ENCODE measurements at regions not wholly inside any gene's neighbourhood (a gene's known extent, or its start where the extent isn't known, plus 50 kb on each side); places are given as distances from the start of the nearest gene placed in this dataset.

GRCh38 chr9:95640336-95640735 lies 123.6 kb upstream of the PTCH1 start:
- ATAC-seq (no peak), DNase-seq (no peak)
- Histone ChIP-seq H3K9me3 (no peaks in the 10 kb centered on the region), H3K27me3 (no peaks in the 10 kb centered on the region), H3K4me1 (no peaks in the 10 kb centered on the region), H3K4me3 (no peak overlapping the region), H3K36me3 (no peaks in the 10 kb centered on the region), H3K27ac (no peak overlapping the region)
- intact Hi-C loops (cut with DNase I): no loop called here
- no peak for TF ChIP-seq CTCF (IDR thresholded peaks at IDR 0.05)

GRCh38 chr9:95635986-95636671 lies 119.4 kb upstream of the PTCH1 start:
- H3K27me3 ChIP-seq: no peaks in the 10 kb centered on the region
- no peaks in the 10 kb centered on the region for H3K4me1 ChIP-seq
- ATAC-seq: no peak
- intact Hi-C loops (cut with DNase I): no loop called here
- H3K36me3 ChIP-seq: no peaks in the 10 kb centered on the region
- no peak overlapping the region for H3K27ac ChIP-seq
- H3K4me3 ChIP-seq: no peak overlapping the region
- H3K9me3 ChIP-seq: no peaks in the 10 kb centered on the region
- DNase-seq: no peak
- no peak for TF ChIP-seq CTCF (IDR thresholded peaks at IDR 0.05)

GRCh38 chr9:95634536-95634935 lies 117.8 kb upstream of the PTCH1 start:
- ATAC-seq: no peak

GRCh38 chr9:95634114-95634513 lies 117.3 kb upstream of the PTCH1 start:
- no peaks in the 10 kb centered on the region for H3K36me3 ChIP-seq
- H3K27ac ChIP-seq: no peak overlapping the region
- DNase-seq (no peak), ATAC-seq (no peak)
- no peak overlapping the region for H3K4me3 ChIP-seq
- no peaks in the 10 kb centered on the region for H3K27me3 ChIP-seq
- intact Hi-C loops (cut with DNase I): no loop called here
- H3K9me3 ChIP-seq: no peaks in the 10 kb centered on the region
- no peak for TF ChIP-seq CTCF (IDR thresholded peaks at IDR 0.05)
- no peaks in the 10 kb centered on the region for H3K4me1 ChIP-seq

More at GRCh38 chr9:95634536-95634935, 117.8 kb upstream of the PTCH1 start:
- no peak for DNase-seq
- H3K4me3 ChIP-seq: no peak overlapping the region
- H3K36me3 ChIP-seq: no peaks in the 10 kb centered on the region
- H3K27ac ChIP-seq: no peak overlapping the region
- no peak for TF ChIP-seq CTCF (IDR thresholded peaks at IDR 0.05)
- H3K4me1 ChIP-seq: no peaks in the 10 kb centered on the region
- intact Hi-C loops (cut with DNase I): no loop called here
- H3K9me3 ChIP-seq: no peaks in the 10 kb centered on the region
- no peaks in the 10 kb centered on the region for H3K27me3 ChIP-seq

GRCh38 chr9:95629585-95629984 lies 112.8 kb upstream of the PTCH1 start:
- no peak for TF ChIP-seq CTCF (IDR thresholded peaks at IDR 0.05)
- no peak overlapping the region for H3K4me3 ChIP-seq
- DNase-seq (no peak), ATAC-seq (no peak)
- no peaks in the 10 kb centered on the region for H3K4me1 ChIP-seq
- H3K27ac ChIP-seq: no peak overlapping the region
- H3K9me3 ChIP-seq: no peaks in the 10 kb centered on the region
- H3K36me3 ChIP-seq: no peaks in the 10 kb centered on the region
- intact Hi-C loops (cut with DNase I): no loop called here
- H3K27me3 ChIP-seq: no peaks in the 10 kb centered on the region
